GM13977 (cell line): ENCODE measurements at regions not wholly inside any gene's neighbourhood (a gene's known extent, or its start where the extent isn't known, plus 50 kb on each side); places are given as distances from the start of the nearest gene placed in this dataset.

Source experiments
- DNase-seq: peaks from one replicate; pipeline ENCODE4 v3.0.0; 2012; ENCODE audit warnings: low spot score
- in situ Hi-C: fragments of 300-500 bp; cut with MboI; formaldehyde crosslinking; loops from one replicate; pipeline ENCODE4 v1.12.0; 2022; ENCODE audit warnings: low sequenced_read_pairs, low pct_unique_long_range_greater_than_20kb, mixed read lengths, inconsistent platforms; ENCODE audit not compliant: unreplicated experiment
- TF ChIP-seq, protein P1 (sequence below): IDR thresholded peaks from 2 replicates; pipeline ENCODE4 v1.5.1; 2012; ENCODE audit warnings: mild to moderate bottlenecking, control low read depth; ENCODE audit not compliant: insufficient read depth; ENCODE audit errors: extremely low read depth, missing control alignments

DNA sequence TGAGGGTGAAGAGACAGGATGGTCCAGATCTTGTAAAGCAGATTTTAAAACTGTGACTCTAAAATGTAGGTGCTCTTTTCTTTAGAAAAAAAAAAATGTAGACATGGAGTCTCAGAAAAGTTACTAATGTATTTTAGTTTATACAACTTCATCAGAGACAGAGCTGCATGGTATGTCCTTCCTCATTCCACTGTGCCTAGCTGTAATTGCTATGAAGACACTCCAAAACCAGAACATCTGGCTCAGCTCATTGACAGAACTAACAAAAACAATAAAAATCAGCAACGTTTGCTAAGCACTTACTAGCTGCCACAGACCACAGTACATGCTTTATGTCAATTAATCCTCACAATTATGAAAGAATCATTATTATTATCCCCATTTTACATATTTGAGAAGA is 160.7 kb downstream of the BARX2 start:
- TF ChIP-seq, protein P1, sequence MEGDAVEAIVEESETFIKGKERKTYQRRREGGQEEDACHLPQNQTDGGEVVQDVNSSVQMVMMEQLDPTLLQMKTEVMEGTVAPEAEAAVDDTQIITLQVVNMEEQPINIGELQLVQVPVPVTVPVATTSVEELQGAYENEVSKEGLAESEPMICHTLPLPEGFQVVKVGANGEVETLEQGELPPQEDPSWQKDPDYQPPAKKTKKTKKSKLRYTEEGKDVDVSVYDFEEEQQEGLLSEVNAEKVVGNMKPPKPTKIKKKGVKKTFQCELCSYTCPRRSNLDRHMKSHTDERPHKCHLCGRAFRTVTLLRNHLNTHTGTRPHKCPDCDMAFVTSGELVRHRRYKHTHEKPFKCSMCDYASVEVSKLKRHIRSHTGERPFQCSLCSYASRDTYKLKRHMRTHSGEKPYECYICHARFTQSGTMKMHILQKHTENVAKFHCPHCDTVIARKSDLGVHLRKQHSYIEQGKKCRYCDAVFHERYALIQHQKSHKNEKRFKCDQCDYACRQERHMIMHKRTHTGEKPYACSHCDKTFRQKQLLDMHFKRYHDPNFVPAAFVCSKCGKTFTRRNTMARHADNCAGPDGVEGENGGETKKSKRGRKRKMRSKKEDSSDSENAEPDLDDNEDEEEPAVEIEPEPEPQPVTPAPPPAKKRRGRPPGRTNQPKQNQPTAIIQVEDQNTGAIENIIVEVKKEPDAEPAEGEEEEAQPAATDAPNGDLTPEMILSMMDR, result no peak
- in situ Hi-C loops, result no loop called here
- DNase-seq, result no peak

DNA sequence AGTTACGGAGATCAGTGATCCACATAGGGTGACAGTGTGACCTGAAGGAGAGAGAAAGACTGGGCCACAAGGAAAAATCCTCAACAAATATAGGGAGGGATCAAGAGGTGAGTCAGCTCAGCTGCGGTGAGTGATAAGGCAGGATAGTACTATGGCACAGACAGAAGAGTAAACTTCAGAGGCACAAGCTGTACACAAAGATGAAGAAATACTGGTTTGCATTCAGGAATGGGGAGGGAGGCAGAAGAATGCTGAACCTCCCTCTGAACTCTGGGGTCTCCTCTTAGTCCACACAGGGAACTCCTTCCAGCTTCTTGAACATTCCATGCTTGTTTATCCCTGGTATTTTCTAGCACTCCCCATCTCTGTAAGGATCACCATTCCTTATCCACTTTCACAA is 162.7 kb downstream of the BARX2 start:
- TF ChIP-seq, protein P1, result no peak
- DNase-seq, result no peak
- in situ Hi-C loops, result no loop called here

DNA sequence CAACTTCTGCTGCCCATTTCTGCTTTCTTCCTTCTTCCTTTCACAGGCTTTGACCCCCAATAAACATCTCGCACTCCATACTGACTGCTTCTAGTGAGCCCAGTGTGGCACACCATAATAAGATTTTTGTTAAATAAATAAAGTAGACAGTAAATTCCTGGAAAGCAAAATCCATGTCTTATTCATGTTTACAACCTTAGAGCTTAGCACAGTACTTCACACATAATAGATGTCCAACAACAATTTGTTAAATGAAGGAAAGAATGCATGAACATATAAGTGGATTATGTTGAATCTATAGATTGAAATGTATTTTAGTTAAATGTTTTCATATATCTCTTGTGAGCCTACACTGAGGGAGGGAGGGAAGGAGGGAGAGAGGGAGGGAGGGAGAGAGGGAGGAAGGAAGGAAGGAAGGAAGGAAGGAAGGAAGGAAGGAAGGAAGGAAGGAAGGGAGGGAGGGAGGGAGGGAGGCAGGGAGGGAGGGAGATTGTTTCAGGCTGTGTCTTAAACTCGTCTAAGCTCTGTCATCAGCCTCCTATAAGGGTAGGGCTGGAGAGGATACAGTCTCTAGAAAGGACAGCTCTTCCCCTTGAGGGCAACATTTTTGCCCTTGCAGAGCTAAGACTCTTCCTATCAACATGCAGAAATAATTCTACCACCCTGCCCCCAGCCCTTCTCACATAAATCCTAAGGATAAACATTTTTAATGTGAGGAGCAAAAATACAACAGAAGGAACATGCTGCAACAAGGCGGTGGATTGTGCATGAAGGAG is 168.1 kb downstream of the BARX2 start:
- TF ChIP-seq, protein P1, result no peak
- in situ Hi-C loops, result no loop called here
- DNase-seq, result no peak

DNA sequence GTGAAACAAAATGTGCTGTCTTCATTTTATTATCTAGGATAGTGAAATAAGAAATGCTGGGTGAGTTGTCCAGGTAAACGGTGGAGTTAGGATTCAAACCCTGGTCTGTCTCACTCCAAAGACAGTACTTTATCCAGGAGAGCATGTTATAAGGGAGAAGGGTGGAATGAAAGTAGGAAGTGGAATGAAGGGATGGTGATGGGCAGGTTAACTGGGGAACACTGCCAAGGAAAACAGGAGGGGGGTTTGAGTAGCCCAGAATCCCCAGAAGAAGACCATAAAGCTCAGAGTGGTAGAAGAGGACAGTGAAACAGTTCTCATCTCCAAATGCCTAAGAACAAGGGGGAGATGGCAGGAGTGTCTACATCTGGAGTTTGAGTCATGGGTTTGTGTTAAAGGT is 169.0 kb downstream of the BARX2 start:
- in situ Hi-C loops, result no loop called here
- DNase-seq, result no peak
- TF ChIP-seq, protein P1, result no peak

DNA sequence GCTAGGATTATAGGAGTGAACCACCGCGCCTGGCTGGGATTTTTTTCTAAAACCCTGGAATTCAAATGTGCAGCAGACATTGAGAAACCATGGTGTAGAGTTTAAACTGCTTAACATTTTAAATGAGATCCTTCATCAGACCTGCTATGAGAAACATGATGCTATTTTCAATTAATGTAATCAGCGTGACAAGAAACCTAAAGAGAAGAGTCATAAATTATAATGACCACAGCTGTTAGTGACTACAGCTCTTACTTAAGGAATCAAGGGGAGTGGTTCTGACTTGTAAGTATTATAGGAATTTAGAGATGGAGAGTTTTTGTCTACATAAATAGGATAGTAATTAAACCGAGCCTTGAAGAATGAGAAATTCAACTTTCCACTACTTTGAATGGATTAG is 170.6 kb downstream of the BARX2 start:
- no peak for DNase-seq
- in situ Hi-C loops, result no loop called here
- TF ChIP-seq, protein P1, result no peak

DNA sequence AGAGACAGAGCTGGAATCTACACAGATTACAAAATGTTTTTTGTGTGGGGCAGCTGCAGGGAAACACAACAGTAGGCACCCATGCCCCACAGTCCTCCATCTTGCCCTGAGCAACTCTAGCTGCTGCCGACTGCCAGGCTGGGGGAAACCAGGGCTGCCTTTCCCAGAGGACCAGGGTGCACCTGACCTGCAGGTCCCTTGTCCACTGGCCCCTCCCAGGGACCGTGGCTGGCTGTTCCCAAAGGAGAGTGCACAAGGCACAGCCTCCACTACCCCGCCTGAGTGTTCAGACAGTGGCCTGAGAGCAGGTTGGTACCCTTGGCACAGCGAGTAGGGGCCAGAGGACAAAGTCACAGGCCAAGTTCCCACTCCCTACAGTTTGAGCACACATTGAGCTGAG is 181.8 kb downstream of the BARX2 start:
- no peak for DNase-seq
- in situ Hi-C loops, result no loop called here
- TF ChIP-seq, protein P1, result no peak
